ENCODE measurements at regions not wholly inside any gene's neighbourhood (a gene's known extent, or its start where the extent isn't known, plus 50 kb on each side); places are given as distances from the start of the nearest gene placed in this dataset.

DNA sequence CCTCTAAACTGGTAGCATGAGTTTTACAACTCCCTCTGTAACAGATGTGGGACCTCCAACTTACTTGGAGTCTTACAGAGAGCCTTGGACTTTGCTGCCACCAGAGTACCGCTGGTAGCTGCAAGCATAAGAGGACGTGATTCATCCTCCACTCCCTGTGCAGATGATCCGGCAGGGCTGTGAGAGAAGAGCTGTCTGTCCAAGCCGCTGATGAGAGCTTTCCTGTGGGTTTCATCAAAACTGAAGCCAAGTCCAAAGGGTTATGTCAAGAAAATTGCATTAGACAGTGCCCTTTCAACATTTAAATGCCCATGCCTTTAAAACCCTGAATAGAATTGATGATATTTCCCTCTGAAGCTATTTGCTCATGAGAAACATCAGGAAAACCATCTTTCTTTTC, 85.8 kb downstream of the LLPH start:
- Histone ChIP-seq H3K4me3 (ENCODE audit: low read length in 3 of 3) (no peak overlapping the region), H3K27me3 (ENCODE audit: control insufficient read depth, insufficient read depth, low read length) (no peaks in the 10 kb centered on the region), H3K9ac (ENCODE audit: low read length in 3 of 3) (no peak overlapping the region), H3K36me3 (ENCODE audit: control insufficient read depth in 2 of 3, insufficient read depth in 3 of 3, low read length in 3 of 3) (no peaks in the 10 kb centered on the region), H3K27ac (ENCODE audit: low read depth in 2 of 2, low read length in 2 of 2) (no peak overlapping the region), H3K9me3 (ENCODE audit: control insufficient read depth in 2 of 3, insufficient read depth in 1 of 3, low read length in 3 of 3) (no peaks in the 10 kb centered on the region), H3K4me1 (ENCODE audit: control insufficient read depth in 2 of 3, insufficient read depth in 2 of 3, low read depth in 1 of 3, low read length in 3 of 3) (no peaks in the 10 kb centered on the region)
- FAIRE-seq, result no peak
- intact Hi-C loops (cut with DNase I), result no loop called here
- no peak for DNase-seq
- TF ChIP-seq, protein P1, sequence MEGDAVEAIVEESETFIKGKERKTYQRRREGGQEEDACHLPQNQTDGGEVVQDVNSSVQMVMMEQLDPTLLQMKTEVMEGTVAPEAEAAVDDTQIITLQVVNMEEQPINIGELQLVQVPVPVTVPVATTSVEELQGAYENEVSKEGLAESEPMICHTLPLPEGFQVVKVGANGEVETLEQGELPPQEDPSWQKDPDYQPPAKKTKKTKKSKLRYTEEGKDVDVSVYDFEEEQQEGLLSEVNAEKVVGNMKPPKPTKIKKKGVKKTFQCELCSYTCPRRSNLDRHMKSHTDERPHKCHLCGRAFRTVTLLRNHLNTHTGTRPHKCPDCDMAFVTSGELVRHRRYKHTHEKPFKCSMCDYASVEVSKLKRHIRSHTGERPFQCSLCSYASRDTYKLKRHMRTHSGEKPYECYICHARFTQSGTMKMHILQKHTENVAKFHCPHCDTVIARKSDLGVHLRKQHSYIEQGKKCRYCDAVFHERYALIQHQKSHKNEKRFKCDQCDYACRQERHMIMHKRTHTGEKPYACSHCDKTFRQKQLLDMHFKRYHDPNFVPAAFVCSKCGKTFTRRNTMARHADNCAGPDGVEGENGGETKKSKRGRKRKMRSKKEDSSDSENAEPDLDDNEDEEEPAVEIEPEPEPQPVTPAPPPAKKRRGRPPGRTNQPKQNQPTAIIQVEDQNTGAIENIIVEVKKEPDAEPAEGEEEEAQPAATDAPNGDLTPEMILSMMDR (IDR thresholded peaks at IDR 0.05; ENCODE audit: borderline replicate concordance, extremely low read depth, insufficient read depth), result no peak

DNA sequence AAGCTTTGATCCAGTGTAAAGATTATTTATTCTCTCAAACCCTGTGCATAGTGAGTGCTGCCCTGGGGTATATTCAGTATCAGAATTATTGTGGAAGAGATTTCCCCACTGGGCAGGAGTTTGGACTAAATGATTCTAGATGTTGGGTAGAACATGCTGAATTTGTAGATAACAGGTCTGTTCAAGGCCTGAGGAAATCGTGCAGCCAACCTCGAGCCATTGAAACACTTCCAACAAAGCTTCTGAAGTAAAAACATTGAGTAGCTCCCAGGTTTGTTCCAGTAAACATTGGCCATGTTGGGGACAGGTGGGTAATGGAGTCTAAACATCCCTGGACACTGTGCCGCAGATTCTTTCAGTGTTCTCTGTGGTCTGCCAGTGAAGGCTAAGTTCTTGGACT, 87.5 kb downstream of the LLPH start:
- Histone ChIP-seq H3K4me1 (ENCODE audit: control insufficient read depth in 2 of 3, insufficient read depth in 2 of 3, low read depth in 1 of 3, low read length in 3 of 3) (no peaks in the 10 kb centered on the region), H3K9ac (ENCODE audit: low read length in 3 of 3) (no peak overlapping the region), H3K27ac (ENCODE audit: low read depth in 2 of 2, low read length in 2 of 2) (no peak overlapping the region), H3K9me3 (ENCODE audit: control insufficient read depth in 2 of 3, insufficient read depth in 1 of 3, low read length in 3 of 3) (no peaks in the 10 kb centered on the region), H3K4me3 (ENCODE audit: low read length in 3 of 3) (no peak overlapping the region), H3K36me3 (ENCODE audit: control insufficient read depth in 2 of 3, insufficient read depth in 3 of 3, low read length in 3 of 3) (no peaks in the 10 kb centered on the region), H3K27me3 (ENCODE audit: control insufficient read depth, insufficient read depth, low read length) (no peaks in the 10 kb centered on the region)
- no peak for DNase-seq
- FAIRE-seq, result no peak
- TF ChIP-seq, protein P1 (IDR thresholded peaks at IDR 0.05; ENCODE audit: borderline replicate concordance, extremely low read depth, insufficient read depth), result no peak
- intact Hi-C loops (cut with DNase I), result no loop called here

DNA sequence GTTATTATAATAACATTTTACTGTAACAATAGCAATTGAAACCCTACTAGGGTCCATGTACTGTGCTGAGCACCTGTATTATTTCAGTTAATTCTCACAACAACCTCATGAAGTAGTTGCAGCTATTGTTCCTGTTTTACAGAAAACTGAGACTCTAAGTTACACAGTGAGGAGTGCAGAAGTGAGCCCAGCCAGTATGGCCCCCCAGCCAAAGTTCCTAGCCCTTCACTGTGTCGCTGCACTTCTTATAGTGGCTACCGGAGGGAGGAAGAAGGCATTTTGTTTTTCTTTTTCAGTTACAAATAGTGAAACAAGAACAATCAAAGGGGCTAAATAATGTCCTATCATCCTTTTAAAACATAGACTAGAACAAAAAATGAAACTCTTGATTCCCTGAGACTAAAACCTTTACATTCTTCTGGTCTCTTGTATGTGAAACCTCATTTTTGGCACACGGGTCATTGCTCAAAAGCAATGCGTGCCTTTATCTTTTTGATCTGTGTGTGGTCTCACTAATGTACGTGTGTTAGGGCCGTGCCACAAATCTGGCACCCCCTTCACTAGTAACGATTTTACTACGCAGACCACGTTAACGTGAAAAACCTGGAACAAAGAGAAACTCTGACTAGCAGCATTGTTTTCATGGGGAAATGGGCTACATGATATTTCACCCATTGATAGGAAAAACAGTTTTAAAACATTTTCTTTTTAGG, 88.7 kb downstream of the LLPH start:
- no peaks in the 10 kb centered on the region for H3K27me3 ChIP-seq (ENCODE audit: control insufficient read depth, insufficient read depth, low read length)
- TF ChIP-seq, protein P1 (IDR thresholded peaks at IDR 0.05; ENCODE audit: borderline replicate concordance, extremely low read depth, insufficient read depth), result no peak
- intact Hi-C loops (cut with DNase I), result no loop called here
- no peak overlapping the region for H3K4me3 ChIP-seq (ENCODE audit: low read length in 3 of 3)
- no peaks in the 10 kb centered on the region for H3K4me1 ChIP-seq (ENCODE audit: control insufficient read depth in 2 of 3, insufficient read depth in 2 of 3, low read depth in 1 of 3, low read length in 3 of 3)
- H3K9me3 ChIP-seq (ENCODE audit: control insufficient read depth in 2 of 3, insufficient read depth in 1 of 3, low read length in 3 of 3), result no peaks in the 10 kb centered on the region
- FAIRE-seq (no peak), DNase-seq (no peak)
- no peaks in the 10 kb centered on the region for H3K36me3 ChIP-seq (ENCODE audit: control insufficient read depth in 2 of 3, insufficient read depth in 3 of 3, low read length in 3 of 3)
- no peak overlapping the region for H3K9ac ChIP-seq (ENCODE audit: low read length in 3 of 3)
- no peak overlapping the region for H3K27ac ChIP-seq (ENCODE audit: low read depth in 2 of 2, low read length in 2 of 2)

DNA sequence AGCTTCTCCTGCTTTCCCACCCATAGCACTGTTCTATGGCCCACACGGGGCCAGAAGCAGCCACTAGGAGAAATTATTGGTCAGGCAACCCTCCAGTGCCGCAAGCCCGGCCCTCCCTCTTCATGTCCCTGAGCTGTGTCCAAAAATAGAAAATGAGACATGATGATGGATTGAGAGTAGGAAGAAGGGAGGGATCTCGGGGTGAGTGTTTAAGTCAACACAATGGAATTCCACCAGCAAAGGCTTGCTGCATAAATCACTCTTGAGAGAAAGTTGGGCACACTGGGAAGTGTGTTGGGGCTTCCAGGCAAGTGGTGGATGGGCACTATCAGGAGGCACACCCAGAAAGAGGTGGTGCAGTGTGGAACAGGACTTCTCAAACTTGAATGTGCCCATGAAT, 94.2 kb downstream of the LLPH start:
- Histone ChIP-seq H3K27me3 (ENCODE audit: control insufficient read depth, insufficient read depth, low read length) (no peaks in the 10 kb centered on the region), H3K36me3 (ENCODE audit: control insufficient read depth in 2 of 3, insufficient read depth in 3 of 3, low read length in 3 of 3) (no peaks in the 10 kb centered on the region), H3K27ac (ENCODE audit: low read depth in 2 of 2, low read length in 2 of 2) (no peak overlapping the region), H3K4me1 (ENCODE audit: control insufficient read depth in 2 of 3, insufficient read depth in 2 of 3, low read depth in 1 of 3, low read length in 3 of 3) (no peaks in the 10 kb centered on the region), H3K4me3 (ENCODE audit: low read length in 3 of 3) (no peak overlapping the region), H3K9ac (ENCODE audit: low read length in 3 of 3) (no peak overlapping the region), H3K9me3 (ENCODE audit: control insufficient read depth in 2 of 3, insufficient read depth in 1 of 3, low read length in 3 of 3) (no peaks in the 10 kb centered on the region)
- TF ChIP-seq, protein P1 (IDR thresholded peaks at IDR 0.05; ENCODE audit: borderline replicate concordance, extremely low read depth, insufficient read depth), result no peak
- intact Hi-C loops (cut with DNase I), result no loop called here
- DNase-seq (peak in 4 of 5 donors; percentile 25 to 83 (median 53)), FAIRE-seq (no peak)

Measured in kidney (tissue), 13 donors.